ENCODE measurements at regions not wholly inside any gene's neighbourhood (a gene's known extent, or its start where the extent isn't known, plus 50 kb on each side); places are given as distances from the start of the nearest gene placed in this dataset.

- Histone ChIP-seq H3K36me3 (ENCODE audit: control insufficient read depth in 2 of 2, extremely low read depth in 1 of 2, insufficient read depth in 2 of 2, low read length in 2 of 2) (no peaks in the 10 kb centered on the region), H3K9me3 (replicated peaks; ENCODE audit: control insufficient read depth, insufficient read depth, low read length) (no peaks in the 10 kb centered on the region), H3K79me2 (ENCODE audit: control insufficient read depth, insufficient read depth, low read length) (no peaks in the 10 kb centered on the region), H2AFZ (ENCODE audit: low read depth, low read length) (no peak overlapping the region), H3K9me1 (replicated peaks; ENCODE audit: control insufficient read depth, extremely low read depth, insufficient read depth, low read length) (no peaks in the 10 kb centered on the region), H4K20me1 (replicated peaks; ENCODE audit: control insufficient read depth, extremely low read depth, insufficient read depth, low read length) (no peaks in the 10 kb centered on the region), H3K4me3 (replicated peaks in 1 of 3; ENCODE audit: insufficient read depth in 1 of 3, low read depth in 1 of 3, low read length in 3 of 3) (no peak overlapping the region), H3K27me3 (ENCODE audit: control insufficient read depth in 2 of 2, insufficient read depth in 2 of 2, low read length in 2 of 2) (no peaks in the 10 kb centered on the region), H3K27ac (ENCODE audit: insufficient read depth, low read depth, low read length) (no peak overlapping the region), H3K4me1 (ENCODE audit: control insufficient read depth, extremely low read depth, insufficient read depth, low read length) (peaks cover 41% of the 10 kb centered on the region), H3K9ac (replicated peaks; ENCODE audit: extremely low read depth, insufficient read depth, low read length) (no peak overlapping the region), H3K4me2 (ENCODE audit: insufficient read depth, low read length) (no peak overlapping the region)
- no TSS peak for BruUV-seq (replicated peaks)
- dilution Hi-C loops (cut with MboI; ENCODE audit: extremely low pct_ligation_motif_present, low sequenced_read_pairs) (loop anchor here (25.0 kb wide), 1 partner anchor 190 kb away; no protein-coding TSS in a partner anchor), intact Hi-C loops (cut with micrococcal nuclease) (no loop called here)
- CTCF ChIA-PET, result interaction anchor here (0.9 to 1.0 kb wide), 2 partner anchors 11 to 17 kb away, joined by 3 to 4 read pairs; no protein-coding TSS in a partner anchor
- no peak for FAIRE-seq
- TF ChIP-seq MYC (IDR thresholded peaks at IDR 0.05; ENCODE audit: low read depth, low read length) (no peak), FOS (IDR thresholded peaks at IDR 0.05; ENCODE audit: borderline replicate concordance, insufficient read depth, low read length) (no peak), POLR2AphosphoS5 (IDR thresholded peaks at IDR 0.05; ENCODE audit: insufficient read depth, low read depth, low read length) (no peak), JUN (IDR thresholded peaks at IDR 0.05; ENCODE audit: borderline replicate concordance, insufficient read depth, insufficient read length, low read depth) (no peak), POLR2A (IDR thresholded peaks at IDR 0.05; ENCODE audit: low read depth, low read length) (no peak), MAX (IDR thresholded peaks at IDR 0.05; ENCODE audit: insufficient read depth, insufficient read length) (no peak)
- TF ChIP-seq, protein P1, sequence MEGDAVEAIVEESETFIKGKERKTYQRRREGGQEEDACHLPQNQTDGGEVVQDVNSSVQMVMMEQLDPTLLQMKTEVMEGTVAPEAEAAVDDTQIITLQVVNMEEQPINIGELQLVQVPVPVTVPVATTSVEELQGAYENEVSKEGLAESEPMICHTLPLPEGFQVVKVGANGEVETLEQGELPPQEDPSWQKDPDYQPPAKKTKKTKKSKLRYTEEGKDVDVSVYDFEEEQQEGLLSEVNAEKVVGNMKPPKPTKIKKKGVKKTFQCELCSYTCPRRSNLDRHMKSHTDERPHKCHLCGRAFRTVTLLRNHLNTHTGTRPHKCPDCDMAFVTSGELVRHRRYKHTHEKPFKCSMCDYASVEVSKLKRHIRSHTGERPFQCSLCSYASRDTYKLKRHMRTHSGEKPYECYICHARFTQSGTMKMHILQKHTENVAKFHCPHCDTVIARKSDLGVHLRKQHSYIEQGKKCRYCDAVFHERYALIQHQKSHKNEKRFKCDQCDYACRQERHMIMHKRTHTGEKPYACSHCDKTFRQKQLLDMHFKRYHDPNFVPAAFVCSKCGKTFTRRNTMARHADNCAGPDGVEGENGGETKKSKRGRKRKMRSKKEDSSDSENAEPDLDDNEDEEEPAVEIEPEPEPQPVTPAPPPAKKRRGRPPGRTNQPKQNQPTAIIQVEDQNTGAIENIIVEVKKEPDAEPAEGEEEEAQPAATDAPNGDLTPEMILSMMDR (IDR thresholded peaks at IDR 0.05; ENCODE audit: extremely low read depth in 1 of 2, insufficient read depth in 1 of 2, low read depth in 1 of 2, low read length in 2 of 2), result no peak
- POLR2A ChIA-PET, result no interaction called here
- DNase-seq (ENCODE audit: low read depth, low spot score), result no peak
Observed at GRCh38 chr3:43197181-43197580, 89.2 kb upstream of the SNRK start.
